ENCODE measurements at regions not wholly inside any gene's neighbourhood (a gene's known extent, or its start where the extent isn't known, plus 50 kb on each side); places are given as distances from the start of the nearest gene placed in this dataset.

GRCh38 chr2:139814458-139814857 lies 1034.3 kb upstream of the NXPH2 start:
- no peaks in the 10 kb centered on the region for H4K20me1 ChIP-seq (ENCODE audit: insufficient read depth, low read length)
- TF ChIP-seq EZH2 (IDR thresholded peaks at IDR 0.05; ENCODE audit: borderline replicate concordance, low read depth, low read length, severe bottlenecking) (no peak), CTCF (IDR thresholded peaks at IDR 0.05; ENCODE audit: borderline replicate concordance, extremely low read depth, low read length, poor library complexity, severe bottlenecking) (no peak)
- no peak overlapping the region for H3K4me3 ChIP-seq (ENCODE audit: low read depth in 1 of 2, low read length in 2 of 2)
- no peak overlapping the region for H3K27ac ChIP-seq (ENCODE audit: low read length)
- H3K4me2 ChIP-seq (ENCODE audit: insufficient read depth, low read length) = no peak overlapping the region
- no peaks in the 10 kb centered on the region for H3K36me3 ChIP-seq (ENCODE audit: insufficient read depth, low read length)
- ATAC-seq (ENCODE audit: insufficient read depth, low read depth) (no peak), DNase-seq (no peak)
- no peak overlapping the region for H2AFZ ChIP-seq (ENCODE audit: low read depth, low read length)
- no peaks in the 10 kb centered on the region for H3K4me1 ChIP-seq (ENCODE audit: insufficient read depth, low read length)
- no peaks in the 10 kb centered on the region for H3K79me2 ChIP-seq (ENCODE audit: insufficient read depth, low read length)
- no peaks in the 10 kb centered on the region for H3K27me3 ChIP-seq (ENCODE audit: insufficient read depth, low read length, poor library complexity)
- no peaks in the 10 kb centered on the region for H3K9me3 ChIP-seq (ENCODE audit: insufficient read depth, low read length, severe bottlenecking)
- no peak overlapping the region for H3K9ac ChIP-seq (ENCODE audit: low read depth, low read length)

GRCh38 chr2:139813340-139813739 lies 1033.2 kb upstream of the NXPH2 start:
- H3K79me2 ChIP-seq (ENCODE audit: insufficient read depth, low read length) = no peaks in the 10 kb centered on the region
- H3K9ac ChIP-seq (ENCODE audit: low read depth, low read length) = no peak overlapping the region
- ATAC-seq (ENCODE audit: insufficient read depth, low read depth) (no peak), DNase-seq (no peak)
- H3K4me2 ChIP-seq (ENCODE audit: insufficient read depth, low read length) = no peak overlapping the region
- no peak overlapping the region for H3K27ac ChIP-seq (ENCODE audit: low read length)
- H3K36me3 ChIP-seq (ENCODE audit: insufficient read depth, low read length) = no peaks in the 10 kb centered on the region
- H2AFZ ChIP-seq (ENCODE audit: low read depth, low read length) = no peak overlapping the region
- H3K9me3 ChIP-seq (ENCODE audit: insufficient read depth, low read length, severe bottlenecking) = no peaks in the 10 kb centered on the region
- H3K4me3 ChIP-seq (ENCODE audit: low read depth in 1 of 2, low read length in 2 of 2) = no peak overlapping the region
- no peaks in the 10 kb centered on the region for H3K4me1 ChIP-seq (ENCODE audit: insufficient read depth, low read length)
- no peaks in the 10 kb centered on the region for H4K20me1 ChIP-seq (ENCODE audit: insufficient read depth, low read length)
- TF ChIP-seq CTCF (IDR thresholded peaks at IDR 0.05; ENCODE audit: borderline replicate concordance, extremely low read depth, low read length, poor library complexity, severe bottlenecking) (no peak), EZH2 (IDR thresholded peaks at IDR 0.05; ENCODE audit: borderline replicate concordance, low read depth, low read length, severe bottlenecking) (no peak)
- H3K27me3 ChIP-seq (ENCODE audit: insufficient read depth, low read length, poor library complexity) = no peaks in the 10 kb centered on the region

GRCh38 chr2:139805441-139805840 lies 1025.3 kb upstream of the NXPH2 start:
- Histone ChIP-seq H3K4me1 (ENCODE audit: insufficient read depth, low read length) (no peaks in the 10 kb centered on the region), H3K4me3 (ENCODE audit: low read depth in 1 of 2, low read length in 2 of 2) (no peak overlapping the region), H3K4me2 (ENCODE audit: insufficient read depth, low read length) (no peak overlapping the region), H3K27ac (ENCODE audit: low read length) (no peak overlapping the region), H3K27me3 (ENCODE audit: insufficient read depth, low read length, poor library complexity) (no peaks in the 10 kb centered on the region), H3K79me2 (ENCODE audit: insufficient read depth, low read length) (no peaks in the 10 kb centered on the region), H2AFZ (ENCODE audit: low read depth, low read length) (no peak overlapping the region), H4K20me1 (ENCODE audit: insufficient read depth, low read length) (no peaks in the 10 kb centered on the region), H3K9me3 (ENCODE audit: insufficient read depth, low read length, severe bottlenecking) (no peaks in the 10 kb centered on the region), H3K36me3 (ENCODE audit: insufficient read depth, low read length) (no peaks in the 10 kb centered on the region), H3K9ac (ENCODE audit: low read depth, low read length) (no peak overlapping the region)
- DNase-seq (no peak), ATAC-seq (ENCODE audit: insufficient read depth, low read depth) (no peak)
- no peak for TF ChIP-seq CTCF (IDR thresholded peaks at IDR 0.05; ENCODE audit: borderline replicate concordance, extremely low read depth, low read length, poor library complexity, severe bottlenecking)
- TF ChIP-seq EZH2 (IDR thresholded peaks at IDR 0.05; ENCODE audit: borderline replicate concordance, low read depth, low read length, severe bottlenecking) = no peak

GRCh38 chr2:139798391-139798790 lies 1018.2 kb upstream of the NXPH2 start:
- ATAC-seq (ENCODE audit: insufficient read depth, low read depth) (no peak), DNase-seq (no peak)
- Histone ChIP-seq H4K20me1 (ENCODE audit: insufficient read depth, low read length) (no peaks in the 10 kb centered on the region), H3K4me3 (ENCODE audit: low read depth in 1 of 2, low read length in 2 of 2) (no peak overlapping the region), H3K4me1 (ENCODE audit: insufficient read depth, low read length) (no peaks in the 10 kb centered on the region), H3K79me2 (ENCODE audit: insufficient read depth, low read length) (no peaks in the 10 kb centered on the region), H2AFZ (ENCODE audit: low read depth, low read length) (no peak overlapping the region), H3K27me3 (ENCODE audit: insufficient read depth, low read length, poor library complexity) (no peaks in the 10 kb centered on the region), H3K9me3 (ENCODE audit: insufficient read depth, low read length, severe bottlenecking) (no peaks in the 10 kb centered on the region), H3K27ac (ENCODE audit: low read length) (no peak overlapping the region), H3K9ac (ENCODE audit: low read depth, low read length) (no peak overlapping the region), H3K36me3 (ENCODE audit: insufficient read depth, low read length) (no peaks in the 10 kb centered on the region), H3K4me2 (ENCODE audit: insufficient read depth, low read length) (no peak overlapping the region)
- TF ChIP-seq EZH2 (IDR thresholded peaks at IDR 0.05; ENCODE audit: borderline replicate concordance, low read depth, low read length, severe bottlenecking) (no peak), CTCF (IDR thresholded peaks at IDR 0.05; ENCODE audit: borderline replicate concordance, extremely low read depth, low read length, poor library complexity, severe bottlenecking) (no peak)

Measured in DND-41 (cell line).